H1 (cell line): ENCODE measurements at regions not wholly inside any gene's neighbourhood (a gene's known extent, or its start where the extent isn't known, plus 50 kb on each side); places are given as distances from the start of the nearest gene placed in this dataset.

Source experiments
- RNF2 ChIP-seq: fragments of 200-900, 300-1000 bp; sonication (generic); IDR thresholded peaks from 2 replicates; pipeline ENCODE4 v1.7.1; 2016; ENCODE audit warnings: borderline replicate concordance, low read depth, mild to moderate bottlenecking, antibody characterized with exemption, low read length; ENCODE audit not compliant: poor library complexity, severe bottlenecking; ENCODE audit errors: missing control alignments

- no peak for TF ChIP-seq RNF2
Measured at GRCh38 chr4:86496094-86497080, 97.7 kb upstream of the PTPN13 start (continued).
